ENCODE measurements at regions not wholly inside any gene's neighbourhood (a gene's known extent, or its start where the extent isn't known, plus 50 kb on each side); places are given as distances from the start of the nearest gene placed in this dataset.
"Not testable (repeated sequence)": the region's sequence is repeated elsewhere in the genome, so short reads cannot be mapped to it uniquely, and the experiment has no call there.

- not testable (repeated sequence) for DNase-seq
Observed at GRCh38 chr4:131883181-131883580, 1265.9 kb upstream of the PCDH10 start.

GRCh38 chr4:131925662-131926061, 1223.4 kb upstream of the PCDH10 start:
- not testable (repeated sequence) for DNase-seq

GRCh38 chr4:131967646-131968045, 1181.4 kb upstream of the PCDH10 start:
- DNase-seq, result not testable (repeated sequence)

- no peak for DNase-seq
Observed at GRCh38 chr4:131974730-131975129, 1174.4 kb upstream of the PCDH10 start.

DNA sequence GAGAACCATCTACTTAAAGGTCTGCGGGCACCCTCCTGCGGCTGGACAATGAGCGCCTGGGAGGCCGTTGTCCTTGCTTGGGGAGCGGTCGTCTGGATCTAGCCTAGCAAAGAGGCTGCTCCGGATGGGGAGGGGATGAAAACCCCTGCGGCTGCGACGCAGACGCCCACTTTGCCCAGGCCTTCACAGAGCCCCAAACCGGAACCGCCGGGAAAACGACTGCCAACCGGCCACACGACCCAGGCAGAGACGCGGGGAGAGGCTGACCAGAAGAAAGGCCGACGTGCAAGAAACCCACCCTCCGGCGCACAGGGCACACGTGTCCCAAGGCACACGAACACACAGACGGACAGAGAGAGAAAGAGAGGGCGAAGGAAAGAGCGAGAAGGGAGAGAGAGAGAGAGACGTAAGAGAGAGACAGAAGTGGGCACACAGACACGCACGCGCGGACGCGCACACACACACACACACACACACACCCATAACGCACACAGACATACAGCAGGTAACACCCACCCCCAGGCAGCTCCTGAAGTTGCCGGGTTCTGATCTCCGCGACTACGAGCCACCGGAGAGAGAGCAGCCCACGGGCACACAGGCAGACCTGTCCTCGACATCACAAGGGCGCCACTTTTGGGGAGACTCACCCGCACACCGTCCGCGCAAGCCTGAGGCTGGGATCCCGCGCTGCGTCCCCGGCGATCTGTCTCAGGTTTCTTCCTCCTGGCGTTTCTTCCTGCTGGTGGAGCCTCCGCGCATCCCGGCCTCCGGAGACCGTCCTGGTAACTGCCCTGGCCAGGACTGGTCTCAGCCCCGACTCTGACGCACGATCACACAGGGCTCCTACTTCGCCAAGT, 1173.6 kb upstream of the PCDH10 start:
- DNase-seq, result not testable (repeated sequence)

GRCh38 chr4:131976133-131977002, 1172.7 kb upstream of the PCDH10 start:
- not testable (repeated sequence) for DNase-seq

GRCh38 chr4:131978120-131978519, 1171.0 kb upstream of the PCDH10 start:
- no peak for DNase-seq

DNA sequence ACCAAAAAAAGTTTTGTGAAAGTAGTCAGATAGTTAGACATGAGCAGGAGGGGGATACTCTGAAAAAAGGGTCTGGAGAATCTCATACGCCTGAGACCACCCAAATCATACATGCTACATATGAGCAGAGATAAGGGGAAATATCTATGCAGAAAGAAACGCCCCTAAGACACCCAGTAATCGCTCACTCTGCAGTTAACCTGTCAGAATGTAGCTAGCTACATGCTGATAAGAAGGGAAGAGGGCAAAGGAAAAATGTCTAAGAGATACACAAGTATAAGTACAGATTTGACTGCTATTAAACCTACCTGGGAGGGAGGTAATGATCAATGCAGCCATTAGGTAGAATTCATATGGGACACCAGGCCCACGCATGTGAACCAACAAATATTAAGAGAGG, 1159.5 kb upstream of the PCDH10 start:
- DNase-seq, result no peak

DNA sequence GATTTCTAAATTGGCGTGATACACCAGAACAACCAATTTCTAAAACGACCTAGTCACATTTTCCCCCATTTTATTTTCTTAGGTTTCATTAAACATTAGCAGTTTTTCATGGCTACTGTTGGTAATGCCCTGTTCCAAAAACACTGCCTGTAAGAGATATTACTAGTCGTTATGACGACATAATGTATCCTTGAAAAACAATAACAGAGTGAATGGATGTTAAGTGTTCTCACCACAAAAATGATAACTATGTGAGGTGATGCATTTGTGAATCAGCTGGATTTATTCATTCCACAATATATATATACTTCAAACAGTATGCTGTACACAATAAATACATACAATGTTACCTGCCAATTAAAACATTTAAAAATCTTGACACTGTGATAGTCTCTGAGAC, 1147.6 kb upstream of the PCDH10 start:
- no peak for DNase-seq

GRCh38 chr4:132003593-132003992, 1145.5 kb upstream of the PCDH10 start:
- DNase-seq, result no peak

- DNase-seq, result no peak
Observed at GRCh38 chr4:132015321-132015720, 1133.8 kb upstream of the PCDH10 start.

GRCh38 chr4:132016703-132017350, 1132.3 kb upstream of the PCDH10 start:
- DNase-seq, result no peak

GRCh38 chr4:132026166-132026565, 1122.9 kb upstream of the PCDH10 start:
- DNase-seq, result no peak

- DNase-seq, result no peak
Observed at GRCh38 chr4:132026816-132027215, 1122.3 kb upstream of the PCDH10 start.

DNA sequence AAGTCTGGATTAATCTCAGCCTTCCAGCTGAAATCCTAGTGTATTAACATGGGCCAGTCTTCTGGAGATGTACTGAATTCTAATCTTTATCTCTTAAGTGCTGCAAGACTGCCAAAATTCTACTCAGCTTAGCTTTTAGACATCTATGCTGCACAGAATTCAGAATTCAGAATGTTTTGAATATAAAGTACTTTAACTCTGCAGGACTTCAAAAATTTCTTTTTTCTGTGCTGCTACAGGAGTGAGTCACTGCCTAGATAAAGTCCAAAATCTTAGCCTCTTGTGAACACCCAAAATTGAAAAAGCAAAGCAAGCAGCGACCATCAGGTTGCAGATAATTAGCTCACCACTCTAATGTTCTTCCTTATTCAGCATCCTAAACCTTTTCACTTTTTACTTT, 1092.6 kb upstream of the PCDH10 start:
- DNase-seq, result no peak

DNA sequence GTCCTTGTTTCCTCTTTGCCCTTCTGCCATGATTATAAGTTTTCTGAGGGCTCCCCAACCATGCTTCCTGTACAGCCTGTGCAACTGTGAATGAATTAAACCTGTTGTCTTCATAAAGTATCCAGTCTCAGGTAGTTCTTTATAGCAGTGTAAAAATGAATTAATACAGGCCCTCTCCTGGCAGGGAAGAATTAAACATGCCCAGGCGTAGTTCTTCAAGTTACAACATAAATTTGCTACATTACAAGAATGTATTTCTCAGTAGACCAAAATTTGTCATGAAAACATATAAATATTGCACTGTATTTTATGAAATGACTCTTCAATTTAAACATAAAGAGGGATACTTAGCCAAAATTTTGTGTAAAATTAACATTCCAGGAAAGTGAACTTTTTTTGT, 1089.9 kb upstream of the PCDH10 start:
- DNase-seq, result no peak

DNA sequence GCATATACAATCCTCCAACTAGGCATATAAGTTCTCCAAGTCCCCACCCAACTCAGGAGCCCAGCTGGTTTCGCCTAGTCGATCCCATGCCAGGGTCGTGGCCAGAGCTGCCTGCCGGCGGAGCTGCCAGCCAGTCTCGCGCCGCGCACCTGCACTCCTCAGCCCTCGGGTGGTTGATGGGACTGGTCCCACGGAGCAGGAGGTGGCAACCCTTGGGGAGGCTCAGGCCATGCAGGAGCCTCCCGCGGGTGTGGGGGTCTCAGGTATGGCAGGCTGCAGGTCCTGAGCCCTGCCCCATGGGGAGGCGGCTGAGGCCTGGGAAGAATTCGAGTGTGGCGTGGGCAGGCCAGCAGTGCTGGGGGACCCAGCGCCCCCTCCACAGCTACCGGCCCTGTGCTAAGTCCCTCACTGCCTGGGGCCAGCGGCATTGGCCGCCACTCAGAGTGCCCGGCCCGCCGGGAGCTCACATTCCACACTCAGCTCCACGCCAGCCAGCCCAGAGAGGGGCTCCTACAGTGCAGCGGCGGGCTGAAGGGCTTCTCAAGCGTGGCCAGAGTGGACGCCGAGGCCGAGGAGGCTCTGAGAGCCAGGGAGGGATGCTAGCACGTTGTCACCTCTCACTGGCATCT, 1086.4 kb upstream of the PCDH10 start:
- no peak for DNase-seq

GRCh38 chr4:132063829-132064228, 1085.3 kb upstream of the PCDH10 start:
- no peak for DNase-seq

GRCh38 chr4:132065940-132066495, 1083.1 kb upstream of the PCDH10 start:
- DNase-seq, result no peak

DNA sequence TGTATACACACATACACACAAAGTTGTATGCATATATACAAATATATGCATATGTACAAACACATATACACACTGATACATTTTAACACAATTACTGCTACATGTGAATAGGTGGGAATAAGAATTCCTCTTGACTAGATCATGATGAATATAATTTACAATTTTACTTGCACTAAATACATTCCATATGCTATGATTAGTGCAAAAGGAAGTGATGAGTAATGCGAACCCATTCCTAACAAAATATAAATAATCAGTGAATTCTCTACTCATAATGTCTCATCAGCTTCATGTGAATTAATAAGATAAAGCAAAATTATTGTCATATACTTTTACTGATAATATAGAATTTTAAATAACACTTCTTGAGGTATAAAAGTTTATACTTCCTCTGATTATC, 1077.3 kb upstream of the PCDH10 start:
- DNase-seq, result no peak

DNA sequence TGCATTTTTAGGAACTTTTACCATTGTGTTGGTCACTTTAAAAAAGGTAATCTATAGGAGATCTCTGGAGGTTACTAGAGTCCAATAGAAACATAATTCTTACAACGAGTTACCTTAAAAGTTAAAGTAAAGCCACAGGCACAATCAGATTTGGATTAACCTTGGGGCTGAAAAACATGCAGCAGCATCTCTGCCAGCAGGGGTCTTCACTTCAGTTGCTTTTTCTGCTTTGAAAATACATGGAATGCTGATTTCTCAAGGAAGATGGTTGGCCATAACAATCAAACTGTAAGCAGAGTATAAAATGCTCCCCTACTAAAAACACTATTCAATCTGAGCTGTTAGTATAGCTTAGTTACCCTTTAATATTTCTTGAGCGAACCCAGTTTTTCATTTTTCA, 1072.3 kb upstream of the PCDH10 start:
- DNase-seq, result no peak

GRCh38 chr4:132085105-132085504, 1064.0 kb upstream of the PCDH10 start:
- DNase-seq, result no peak

DNA sequence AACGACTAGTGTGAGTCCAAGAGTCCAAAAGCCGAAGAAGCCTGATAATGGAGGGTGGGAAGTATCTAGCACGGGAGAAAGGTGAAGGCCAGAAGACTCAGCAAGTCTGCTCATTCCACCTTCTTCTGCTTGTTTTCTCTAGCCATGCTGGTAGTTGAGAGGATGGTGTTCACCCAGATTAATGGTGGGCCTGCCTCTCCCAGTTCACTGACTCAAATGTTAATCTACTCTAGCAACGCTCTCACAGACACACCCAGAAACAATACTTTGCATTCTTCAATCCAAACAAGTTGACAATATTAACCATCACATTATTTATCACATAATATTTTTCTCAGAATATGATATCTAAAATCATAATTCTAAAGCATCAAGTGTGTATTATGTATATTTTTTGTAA, 1055.1 kb upstream of the PCDH10 start:
- no peak for DNase-seq

Data from NCI-H1417 treated with DMSO at 0.1 percent for 48 hours (cell line).